H1 (cell line): ENCODE measurements at regions not wholly inside any gene's neighbourhood (a gene's known extent, or its start where the extent isn't known, plus 50 kb on each side); places are given as distances from the start of the nearest gene placed in this dataset.

Source experiments
- CTCF ChIA-PET: fragments of 300-600 bp; sonication (Branson Sonifier 250); formaldehyde crosslinking; loops from one replicate; lab custom pipeline; 2021; ENCODE audit not compliant: partially characterized antibody; lab: Charles Lee
- POLR2A ChIA-PET: fragments of 300-600 bp; sonication (Branson Sonifier 250); formaldehyde crosslinking; loops from one replicate; lab custom pipeline; 2021; ENCODE audit warnings: inconsistent platforms; ENCODE audit not compliant: partially characterized antibody; lab: Charles Lee
- DNase-seq, 2 experiments: peaks; one replicate each; pipeline versions ENCODE4 v3.0.0 to v3.0.0-alpha.2; 2010 to 2022; ENCODE audit warnings: low spot score in 2 of 2, low read depth in 1 of 2, mixed read lengths in 1 of 2
- FAIRE-seq: peaks from 2 replicates; lab custom pipeline; 2011; peaks lifted over from hg19 to GRCh38; lab: Jason Lieb, UNC
- H2AFZ ChIP-seq: 2 replicates; pipeline ENCODE4 v1.8.1; 2012; ENCODE audit warnings: low read length, inconsistent platforms
- H2AK5ac ChIP-seq: 2 replicates; pipeline ENCODE4 v1.6.1; 2013; ENCODE audit warnings: low read depth, low read length
- H2BK120ac ChIP-seq: replicated peaks from 2 replicates; pipeline ENCODE3; 2013; ENCODE audit warnings: low read depth, low read length, inconsistent platforms
- H2BK12ac ChIP-seq: 2 replicates; pipeline ENCODE4 v1.6.1; 2013; ENCODE audit warnings: low read depth, low read length
- H2BK15ac ChIP-seq: 2 replicates; pipeline ENCODE4 v1.6.1; 2013; ENCODE audit warnings: low read length
- H2BK20ac ChIP-seq: 2 replicates; pipeline ENCODE4 v1.6.1; 2013; ENCODE audit warnings: low read length
- H2BK5ac ChIP-seq: 2 replicates; pipeline ENCODE4 v1.6.1; 2013; ENCODE audit warnings: low read depth, low read length
- H3K14ac ChIP-seq: 2 replicates; pipeline ENCODE4 v1.6.1; 2013; ENCODE audit warnings: inconsistent platforms; ENCODE audit not compliant: insufficient read length
- H3K18ac ChIP-seq: 2 replicates; pipeline ENCODE4 v1.6.1; 2013; ENCODE audit warnings: low read length; ENCODE audit errors: extremely low read depth
- H3K23ac ChIP-seq: 2 replicates; pipeline ENCODE4 v1.6.1; 2013; ENCODE audit warnings: inconsistent platforms; ENCODE audit not compliant: insufficient read length
- H3K23me2 ChIP-seq: 2 replicates; pipeline ENCODE4 v1.6.1; 2013; ENCODE audit warnings: low read depth, low read length
- H3K27ac ChIP-seq: 2 replicates; pipeline ENCODE4 v1.6.1; 2011; ENCODE audit warnings: low read depth, low read length, inconsistent platforms
- H3K27me3 ChIP-seq, 4 experiments: replicated peaks in 1 of 4; 1 replicate in 1 of 4; 2 replicates in 3 of 4; pipeline versions ENCODE4 v1.6.1 to v1.8.1; 2011 to 2013; ENCODE audit warnings: low read length in 3 of 4, mild to moderate bottlenecking in 3 of 4, inconsistent platforms in 2 of 4, mixed read lengths in 2 of 4, moderate library complexity in 1 of 4; ENCODE audit not compliant: control insufficient read depth in 3 of 4, insufficient read depth in 3 of 4; ENCODE audit errors: extremely low read depth in 1 of 4
- H3K36me3 ChIP-seq, 4 experiments: 2 replicates each; pipeline versions ENCODE4 v1.6.1 to v1.8.1; 2011 to 2013; ENCODE audit warnings: mild to moderate bottlenecking in 4 of 4, low read length in 3 of 4, moderate library complexity in 2 of 4, control low read depth in 1 of 4, inconsistent platforms in 1 of 4; ENCODE audit not compliant: insufficient read depth in 4 of 4, control insufficient read depth in 2 of 4
- H3K4ac ChIP-seq: replicated peaks from 2 replicates; pipeline ENCODE3; 2013; ENCODE audit warnings: low read length, low read depth, mixed read lengths, inconsistent platforms; ENCODE audit not compliant: insufficient read length
- H3K4me1 ChIP-seq, 4 experiments: replicated peaks in 1 of 4; 1 replicate in 1 of 4; 2 replicates in 3 of 4; pipeline versions ENCODE4 v1.6.1 to v1.8.1; 2011 to 2013; ENCODE audit warnings: low read length in 3 of 4, inconsistent platforms in 2 of 4, mixed read lengths in 1 of 4; ENCODE audit not compliant: insufficient read depth in 4 of 4, control insufficient read depth in 3 of 4
- H3K4me2 ChIP-seq, 2 experiments: 2 replicates each; pipeline versions ENCODE4 v1.6.1 to v1.8.1; 2011 to 2013; ENCODE audit warnings: low read depth in 2 of 2, low read length in 2 of 2, control low read depth in 1 of 2, inconsistent platforms in 1 of 2, mild to moderate bottlenecking in 1 of 2; ENCODE audit not compliant: insufficient read depth in 1 of 2
- H3K4me3 ChIP-seq, 4 experiments: fragments of 200-600, 300-600 bp in 1 of 4; sonication (generic), shearing (Covaris generic), sonication (Bioruptor Twin) in 1 of 4; 2 replicates each; pipeline versions ENCODE4 v1.5.1 to v1.8.1; 2011 to 2016; ENCODE audit warnings: low read length in 4 of 4, low read depth in 3 of 4, control low read depth in 2 of 4, inconsistent platforms in 2 of 4, mild to moderate bottlenecking in 2 of 4, mixed read lengths in 1 of 4, moderate library complexity in 1 of 4; ENCODE audit not compliant: insufficient read depth in 2 of 4; ENCODE audit errors: extremely low read depth in 1 of 4
- H3K56ac ChIP-seq: replicated peaks from 2 replicates; pipeline ENCODE3; 2013; ENCODE audit warnings: low read depth, mild to moderate bottlenecking, mixed read lengths, low read length, inconsistent platforms; ENCODE audit not compliant: insufficient read length
- H3K79me1 ChIP-seq: 2 replicates; pipeline ENCODE4 v1.6.1; 2013; ENCODE audit warnings: low read depth, low read length, control low read depth
- H3K79me2 ChIP-seq, 2 experiments: 2 replicates each; pipeline versions ENCODE4 v1.6.1 to v1.8.1; 2012 to 2013; ENCODE audit warnings: low read length in 2 of 2, mild to moderate bottlenecking in 2 of 2, inconsistent platforms in 1 of 2; ENCODE audit not compliant: insufficient read depth in 2 of 2, control insufficient read depth in 1 of 2
- H3K9ac ChIP-seq, 4 experiments: replicated peaks in 1 of 4; 1 replicate in 1 of 4; 2 replicates in 3 of 4; pipeline versions ENCODE4 v1.6.1 to v1.8.1; 2011 to 2013; ENCODE audit warnings: low read depth in 3 of 4, low read length in 3 of 4, control low read depth in 2 of 4, mild to moderate bottlenecking in 2 of 4, moderate library complexity in 2 of 4, inconsistent platforms in 1 of 4; ENCODE audit errors: extremely low read depth in 1 of 4
- H3K9me3 ChIP-seq, 2 experiments: 2 replicates each; pipeline versions ENCODE4 v1.6.1 to v1.8.1; 2012 to 2013; ENCODE audit warnings: mild to moderate bottlenecking in 2 of 2, moderate library complexity in 2 of 2, control low read depth in 1 of 2, inconsistent platforms in 1 of 2, low read depth in 1 of 2, low read length in 1 of 2, mixed read lengths in 1 of 2; ENCODE audit not compliant: insufficient read depth in 2 of 2
- H4K20me1 ChIP-seq, 2 experiments: replicated peaks in 1 of 2; 2 replicates each; pipeline versions ENCODE3 to v1.8.1; 2011 to 2013; ENCODE audit warnings: inconsistent platforms in 2 of 2, low read length in 2 of 2, mild to moderate bottlenecking in 1 of 2; ENCODE audit not compliant: insufficient read depth in 2 of 2, control insufficient read depth in 1 of 2
- H4K5ac ChIP-seq: 2 replicates; pipeline ENCODE4 v1.6.1; 2013; ENCODE audit warnings: low read length, low read depth, mixed read lengths, inconsistent platforms; ENCODE audit not compliant: insufficient read length
- H4K8ac ChIP-seq: 2 replicates; pipeline ENCODE4 v1.8.0; 2013; ENCODE audit warnings: mild to moderate bottlenecking, moderate library complexity, low read length, inconsistent platforms; ENCODE audit not compliant: insufficient read depth; ENCODE audit errors: extremely low read depth
- H4K91ac ChIP-seq: replicated peaks from 2 replicates; pipeline ENCODE3; 2013; ENCODE audit warnings: low read length, mixed read lengths, inconsistent platforms; ENCODE audit not compliant: insufficient read length
- ASH2L ChIP-seq: fragments of 200-600, 300-600 bp; sonication (generic); IDR thresholded peaks from one replicate; pipeline ENCODE4 v1.7.1; 2017; ENCODE audit warnings: low read length
- CBX5 ChIP-seq: fragments of 300-800, 300-1000 bp; sonication (generic); IDR thresholded peaks from 2 replicates; pipeline ENCODE4 v1.7.1; 2016; ENCODE audit warnings: antibody characterized with exemption, low read length, low read depth
- CEBPB ChIP-seq: IDR thresholded peaks from 2 replicates; pipeline ENCODE4 v1.6.1; 2012; ENCODE audit warnings: low read depth, low read length
- CTCF ChIP-seq, 3 experiments: IDR thresholded peaks; 1 replicate in 2 of 3; 2 replicates in 1 of 3; pipeline versions ENCODE4 v1.5.1 to v1.6.1; 2011; ENCODE audit warnings: low read length in 3 of 3, mild to moderate bottlenecking in 3 of 3, inconsistent platforms in 2 of 3, low read depth in 1 of 3, moderate library complexity in 1 of 3; ENCODE audit not compliant: insufficient read depth in 1 of 3; ENCODE audit errors: control extremely low read depth in 1 of 3
- E2F6 ChIP-seq: IDR thresholded peaks from 2 replicates; pipeline ENCODE4 v1.6.1; 2012; ENCODE audit warnings: inconsistent platforms
- HDAC6 ChIP-seq: IDR thresholded peaks from one replicate; pipeline ENCODE4 v1.7.1; 2012; ENCODE audit warnings: low read depth, mild to moderate bottlenecking, inconsistent platforms, low read length, moderate library complexity
- RAD21 ChIP-seq, 2 experiments: IDR thresholded peaks in 1 of 2; conservative IDR thresholded peaks in 1 of 2; 2 replicates each; pipeline ENCODE4 v1.6.1; 2011; ENCODE audit warnings: low read depth in 2 of 2, low read length in 2 of 2, improper control_type of control experiment in 1 of 2, inconsistent platforms in 1 of 2, mild to moderate bottlenecking in 1 of 2, moderate library complexity in 1 of 2
- SIN3A ChIP-seq, 2 experiments: IDR thresholded peaks in 1 of 2; conservative IDR thresholded peaks in 1 of 2; 2 replicates each; pipeline ENCODE4 v1.6.1; 2011 to 2012; ENCODE audit warnings: low read length in 2 of 2, improper control_type of control experiment in 1 of 2, low read depth in 1 of 2, mild to moderate bottlenecking in 1 of 2
- SUZ12 ChIP-seq: fragments of 200-600 bp; sonication (generic); IDR thresholded peaks from 2 replicates; pipeline ENCODE4 v1.6.1; 2012; ENCODE audit warnings: mild to moderate bottlenecking, inconsistent platforms, low read length, moderate library complexity, mixed read lengths
- WGBS, 2 experiments: shearing (Covaris generic) in 1 of 2; methylation state at CpG; one replicate each; pipeline versions ENCODE4 v1.1.6 to v1.1.7; 2013 to 2015; ENCODE audit warnings: low lambda C conversion rate in 2 of 2, mixed read lengths in 2 of 2, inconsistent platforms in 1 of 2, low coverage in 1 of 2, missing lambda C conversion rate in 1 of 2; ENCODE audit not compliant: insufficient replicate concordance in 2 of 2, insufficient coverage in 1 of 2, insufficient read length in 1 of 2; ENCODE audit errors: extremely low coverage in 1 of 2, missing lambda C conversion rate in 1 of 2; 5-methylcytosine and 5-hydroxymethylcytosine counted together
- TF ChIP-seq, protein P1 (sequence below): IDR thresholded peaks from 2 replicates; pipeline ENCODE4 v1.6.1; 2011; ENCODE audit warnings: low read depth, mild to moderate bottlenecking, low read length; ENCODE audit not compliant: insufficient read depth

- DNase-seq (no peak), FAIRE-seq (no peak)
- no peak overlapping the region for H3K18ac ChIP-seq
- ChIA-PET CTCF (interaction anchor here (1.0 to 2.8 kb wide), 7 partner anchors 10 to 612 kb away, joined by 3 to 9 read pairs (median 7); no protein-coding TSS in a partner anchor), POLR2A (no interaction called here)
- no peaks in the 10 kb centered on the region for H3K79me1 ChIP-seq
- no peak overlapping the region for H3K14ac ChIP-seq
- H3K23me2 ChIP-seq, result no peaks in the 10 kb centered on the region
- 76% methylated on average over 7 of the region's 7 CpGs; no CpG with 5 or more reads in 1 of the 2 experiments for WGBS, 2 experiments
- peaks cover 0 to 8% (median 0%) of the 10 kb centered on the region in 4 experiments; a peak in 2 of 7 replicates for H3K4me1 ChIP-seq
- peak in 1 of 2 experiments; percentile 18; a peak in 1 of 4 replicates for TF ChIP-seq RAD21 (IDR thresholded peaks at IDR 0.05 in 1 of 2, conservative IDR thresholded peaks at IDR 0.05 in 1 of 2; ENCODE audit: low read depth in 2 of 2, low read length in 2 of 2)
- TF ChIP-seq SIN3A (conservative IDR thresholded peaks at IDR 0.05 in 1 of 2, IDR thresholded peaks at IDR 0.05 in 1 of 2; ENCODE audit: low read depth in 1 of 2, low read length in 2 of 2), result no peak
- TF ChIP-seq SUZ12, result no peak
- TF ChIP-seq CEBPB, result no peak
- TF ChIP-seq CTCF (IDR thresholded peaks at IDR 0.05; ENCODE audit: control extremely low read depth in 1 of 3, insufficient read depth in 1 of 3, low read depth in 1 of 3, low read length in 3 of 3), result peak in 2 of 3 experiments; percentile 7 to 15; a peak in 2 of 4 replicates
- TF ChIP-seq ASH2L, result no peak
- no peak for TF ChIP-seq CBX5
- TF ChIP-seq, protein P1, sequence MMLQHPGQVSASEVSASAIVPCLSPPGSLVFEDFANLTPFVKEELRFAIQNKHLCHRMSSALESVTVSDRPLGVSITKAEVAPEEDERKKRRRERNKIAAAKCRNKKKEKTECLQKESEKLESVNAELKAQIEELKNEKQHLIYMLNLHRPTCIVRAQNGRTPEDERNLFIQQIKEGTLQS, result no peak
- TF ChIP-seq E2F6, result no peak
- no peak for TF ChIP-seq HDAC6
- H3K4me2 ChIP-seq, result no peak overlapping the region
- no peak overlapping the region for H2BK20ac ChIP-seq
- H3K27ac ChIP-seq, result no peak overlapping the region
- no peak overlapping the region for H3K9ac ChIP-seq
- no peak overlapping the region for H2BK15ac ChIP-seq
- no peak overlapping the region for H3K4me3 ChIP-seq
- H3K4ac ChIP-seq, result no peak overlapping the region
- no peak overlapping the region for H2BK12ac ChIP-seq
- H2AK5ac ChIP-seq, result no peak overlapping the region
- H3K9me3 ChIP-seq, result no peaks in the 10 kb centered on the region
- H4K20me1 ChIP-seq, result no peaks in the 10 kb centered on the region
- no peaks in the 10 kb centered on the region for H3K27me3 ChIP-seq
- no peak overlapping the region for H4K91ac ChIP-seq
- H2BK5ac ChIP-seq, result no peak overlapping the region
- no peak overlapping the region for H2BK120ac ChIP-seq
- no peaks in the 10 kb centered on the region for H3K36me3 ChIP-seq
- H2AFZ ChIP-seq, result no peak overlapping the region
- H4K5ac ChIP-seq, result no peak overlapping the region
- no peak overlapping the region for H3K23ac ChIP-seq
- H3K56ac ChIP-seq, result no peak overlapping the region
- H3K79me2 ChIP-seq, result no peaks in the 10 kb centered on the region
- no peak overlapping the region for H4K8ac ChIP-seq
Observed at GRCh38 chr10:63770523-63770922, 249.3 kb downstream of the REEP3 start.
